Neural progenitor cell (in vitro differentiated cells): ENCODE measurements at regions not wholly inside any gene's neighbourhood (a gene's known extent, or its start where the extent isn't known, plus 50 kb on each side); places are given as distances from the start of the nearest gene placed in this dataset.
"Not testable (repeated sequence)": the region's sequence is repeated elsewhere in the genome, so short reads cannot be mapped to it uniquely, and the experiment has no call there.

Experiments used
- DNase-seq: peaks from one replicate; pipeline ENCODE4 v3.0.0-alpha.2; 2016; ENCODE audit warnings: low spot score
- H2AFZ ChIP-seq: fragments of 200-600 bp; sonication (generic); replicated peaks from 2 replicates; pipeline ENCODE4 v1.6.1; 2016; ENCODE audit warnings: antibody characterized with exemption
- H3F3A ChIP-seq: fragments of 200-600 bp; sonication (generic); 2 replicates; pipeline ENCODE4 v1.6.1; 2016; ENCODE audit warnings: antibody characterized with exemption, low read depth
- H3K27ac ChIP-seq: fragments of 200-600 bp; sonication (generic); 2 replicates; pipeline ENCODE4 v1.5.1; 2016; ENCODE audit warnings: mild to moderate bottlenecking
- H3K27me3 ChIP-seq: fragments of 200-600 bp; sonication (generic); 2 replicates; pipeline ENCODE4 v1.6.1; 2016; ENCODE audit warnings: mild to moderate bottlenecking, moderate library complexity
- H3K36me3 ChIP-seq: fragments of 200-600 bp; sonication (generic); 2 replicates; pipeline ENCODE4 v1.5.1; 2016
- H3K4me1 ChIP-seq: fragments of 200-600 bp; sonication (generic); 2 replicates; pipeline ENCODE4 v1.6.1; 2016; ENCODE audit warnings: mixed run types
- H3K4me2 ChIP-seq: fragments of 200-600 bp; sonication (generic); 2 replicates; pipeline ENCODE4 v1.6.1; 2016
- H3K4me3 ChIP-seq: fragments of 200-600 bp; sonication (generic); 2 replicates; pipeline ENCODE4 v1.5.1; 2016
- H3K79me2 ChIP-seq: fragments of 200-600 bp; sonication (generic); 2 replicates; pipeline ENCODE4 v1.6.1; 2016; ENCODE audit warnings: low read depth
- H3K9ac ChIP-seq: fragments of 200-600 bp; sonication (generic); 2 replicates; pipeline ENCODE4 v1.6.1; 2016
- H3K9me3 ChIP-seq: fragments of 200-600 bp; sonication (generic); 2 replicates; pipeline ENCODE4 v1.5.1; 2016; ENCODE audit warnings: low read depth
- H4K20me1 ChIP-seq: fragments of 200-600 bp; sonication (generic); 2 replicates; pipeline ENCODE4 v1.6.1; 2016; ENCODE audit warnings: low read depth
- H3K27ac Mint-ChIP-seq: 3 replicates; pipeline ENCODE4 v1.8.0; 2021; ENCODE audit warnings: mixed read lengths
- H3K27me3 Mint-ChIP-seq: 2 replicates; pipeline ENCODE4 v1.8.0; 2022; ENCODE audit warnings: low read depth, mild to moderate bottlenecking, inconsistent platforms, moderate library complexity, mixed read lengths; ENCODE audit not compliant: insufficient read depth
- H3K36me3 Mint-ChIP-seq: 3 replicates; pipeline ENCODE4 v1.8.0; 2021; ENCODE audit warnings: mixed read lengths
- H3K4me1 Mint-ChIP-seq: 3 replicates; pipeline ENCODE4 v1.8.0; 2021; ENCODE audit warnings: mixed read lengths
- H3K4me3 Mint-ChIP-seq: 3 replicates; pipeline ENCODE4 v1.8.0; 2021; ENCODE audit warnings: mild to moderate bottlenecking, moderate library complexity, mixed read lengths
- H3K9me3 Mint-ChIP-seq: 3 replicates; pipeline ENCODE4 v1.8.0; 2020; ENCODE audit warnings: mixed read lengths
- CTCF ChIP-seq: fragments of 200-600 bp; sonication (generic); IDR thresholded peaks from 2 replicates; pipeline ENCODE4 v1.5.1; 2017; ENCODE audit warnings: antibody characterized with exemption, mild to moderate bottlenecking
- EZH2 ChIP-seq: fragments of 200-600 bp; sonication (generic); IDR thresholded peaks from 2 replicates; pipeline ENCODE4 v1.6.1; 2017; ENCODE audit warnings: antibody characterized with exemption, mild to moderate bottlenecking, moderate library complexity
- EZH2phosphoT487 ChIP-seq: fragments of 200-600 bp; sonication (generic); IDR thresholded peaks from 2 replicates; pipeline ENCODE4 v1.6.1; 2017; ENCODE audit warnings: antibody characterized with exemption

- Mint-ChIP-seq H3K27me3 (peaks cover 2% of the 10 kb centered on the region), H3K36me3 (no peaks in the 10 kb centered on the region), H3K9me3 (peaks cover 10% of the 10 kb centered on the region), H3K4me3 (no peak overlapping the region), H3K4me1 (no peaks in the 10 kb centered on the region), H3K27ac (no peak overlapping the region)
- Histone ChIP-seq H3K27me3 (no peaks in the 10 kb centered on the region), H3K9ac (no peak overlapping the region), H3K36me3 (no peaks in the 10 kb centered on the region), H3K4me3 (no peak overlapping the region), H3K9me3 (no peaks in the 10 kb centered on the region), H3K4me2 (no peak overlapping the region), H3F3A (no peaks in the 10 kb centered on the region), H4K20me1 (no peaks in the 10 kb centered on the region), H3K79me2 (no peaks in the 10 kb centered on the region), H2AFZ (no peak overlapping the region), H3K27ac (no peak overlapping the region), H3K4me1 (no peaks in the 10 kb centered on the region)
- TF ChIP-seq CTCF, result no peak
- no peak for TF ChIP-seq EZH2phosphoT487
- no peak for TF ChIP-seq EZH2
- no peak for DNase-seq
Measured at GRCh38 chr6:16043171-16044135, 85.4 kb upstream of the MYLIP start.

DNA sequence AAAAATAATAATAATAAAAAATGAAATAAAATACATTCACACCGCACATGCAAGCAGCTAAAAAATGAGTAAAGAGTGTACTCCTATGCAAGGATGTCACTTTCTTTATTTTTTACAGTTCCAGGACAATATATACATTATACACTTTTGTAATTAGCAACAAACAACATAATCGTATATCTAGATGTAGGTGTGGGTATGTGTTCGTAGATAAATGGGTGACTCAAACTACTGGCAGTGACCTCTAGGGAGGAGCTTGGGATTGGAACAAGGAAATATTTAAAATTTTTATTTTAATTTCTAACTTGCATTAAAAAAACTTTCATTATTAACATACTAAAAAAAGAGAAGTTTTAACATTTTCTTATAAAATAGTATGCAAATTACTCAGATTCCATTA lies 86.1 kb upstream of the MYLIP start:
- Histone ChIP-seq H3K4me1 (no peaks in the 10 kb centered on the region), H3K27me3 (no peaks in the 10 kb centered on the region), H3K4me2 (no peak overlapping the region), H3K9ac (no peak overlapping the region), H3K9me3 (no peaks in the 10 kb centered on the region), H4K20me1 (no peaks in the 10 kb centered on the region), H3K4me3 (no peak overlapping the region), H3K79me2 (no peaks in the 10 kb centered on the region), H3K36me3 (no peaks in the 10 kb centered on the region), H3K27ac (no peak overlapping the region), H2AFZ (no peak overlapping the region), H3F3A (no peaks in the 10 kb centered on the region)
- Mint-ChIP-seq H3K36me3 (no peaks in the 10 kb centered on the region), H3K27ac (no peak overlapping the region), H3K9me3 (peaks cover 10% of the 10 kb centered on the region), H3K4me1 (no peaks in the 10 kb centered on the region), H3K4me3 (no peak overlapping the region), H3K27me3 (no peaks in the 10 kb centered on the region)
- DNase-seq, result no peak
- TF ChIP-seq EZH2phosphoT487, result no peak

GRCh38 chr6:16041327-16041726 lies 87.6 kb upstream of the MYLIP start:
- Histone ChIP-seq H4K20me1 (no peaks in the 10 kb centered on the region), H3K4me3 (no peak overlapping the region), H3K79me2 (no peaks in the 10 kb centered on the region), H3F3A (no peaks in the 10 kb centered on the region), H3K27ac (no peak overlapping the region), H3K9ac (no peak overlapping the region), H3K4me2 (no peak overlapping the region), H2AFZ (no peak overlapping the region), H3K9me3 (no peaks in the 10 kb centered on the region), H3K4me1 (no peaks in the 10 kb centered on the region), H3K36me3 (no peaks in the 10 kb centered on the region), H3K27me3 (no peaks in the 10 kb centered on the region)
- Mint-ChIP-seq H3K27me3 (no peaks in the 10 kb centered on the region), H3K9me3 (peaks cover 10% of the 10 kb centered on the region), H3K4me3 (no peak overlapping the region), H3K27ac (no peak overlapping the region), H3K4me1 (no peaks in the 10 kb centered on the region), H3K36me3 (no peaks in the 10 kb centered on the region)
- no peak for TF ChIP-seq EZH2
- no peak for TF ChIP-seq EZH2phosphoT487
- TF ChIP-seq CTCF, result no peak
- no peak for DNase-seq

GRCh38 chr6:16040628-16040974 lies 88.3 kb upstream of the MYLIP start:
- Mint-ChIP-seq H3K9me3 (peaks cover 10% of the 10 kb centered on the region), H3K4me3 (no peak overlapping the region), H3K27me3 (no peaks in the 10 kb centered on the region), H3K4me1 (no peaks in the 10 kb centered on the region), H3K27ac (no peak overlapping the region), H3K36me3 (no peaks in the 10 kb centered on the region)
- H3K4me1 ChIP-seq, result no peaks in the 10 kb centered on the region
- no peak overlapping the region for H3K4me3 ChIP-seq
- H3K9me3 ChIP-seq, result no peaks in the 10 kb centered on the region
- H3K79me2 ChIP-seq, result no peaks in the 10 kb centered on the region
- H3F3A ChIP-seq, result no peaks in the 10 kb centered on the region
- H4K20me1 ChIP-seq, result no peaks in the 10 kb centered on the region
- H3K27me3 ChIP-seq, result no peaks in the 10 kb centered on the region
- no peak overlapping the region for H2AFZ ChIP-seq
- H3K27ac ChIP-seq, result no peak overlapping the region
- no peak for DNase-seq
- no peak overlapping the region for H3K9ac ChIP-seq
- TF ChIP-seq CTCF, result no peak
- no peak for TF ChIP-seq EZH2phosphoT487
- TF ChIP-seq EZH2, result no peak
- no peak overlapping the region for H3K4me2 ChIP-seq
- no peaks in the 10 kb centered on the region for H3K36me3 ChIP-seq

DNA sequence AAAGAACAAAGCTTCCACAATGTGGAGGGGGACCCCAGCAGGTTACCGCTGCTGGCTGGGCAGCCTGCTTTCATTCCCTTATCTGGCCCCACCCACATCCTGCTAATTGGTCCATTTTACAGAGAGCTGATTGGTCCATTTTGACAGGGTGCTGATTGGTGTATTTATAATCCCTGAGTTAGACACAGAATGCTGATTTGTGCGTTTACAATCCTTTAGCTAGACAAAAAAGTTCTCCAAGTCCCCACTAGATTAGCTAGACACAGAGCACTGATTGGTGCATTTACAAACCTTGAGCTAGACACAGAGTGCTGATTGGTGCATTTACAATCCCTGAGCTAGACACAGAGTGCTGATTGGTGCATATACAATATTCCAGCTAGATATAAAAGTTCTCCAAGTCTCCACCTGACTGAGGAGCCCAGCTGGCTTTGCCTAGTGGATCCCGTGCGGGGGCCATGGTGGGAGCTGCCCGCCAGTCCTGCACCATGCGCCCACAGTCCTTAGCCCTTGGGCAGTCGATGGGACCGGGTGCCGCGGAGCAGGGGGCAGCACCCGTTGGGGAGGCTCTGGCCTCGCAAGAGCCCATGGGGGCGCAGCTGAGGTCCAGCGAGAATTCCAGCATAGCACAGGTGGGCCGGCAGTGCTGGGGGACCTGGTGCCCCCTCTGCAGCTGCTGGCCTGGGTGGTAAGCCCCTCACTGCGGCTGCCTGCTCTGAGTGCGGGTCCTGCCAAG lies 88.8 kb upstream of the MYLIP start:
- H4K20me1 ChIP-seq, H2AFZ ChIP-seq, H3K4me1 Mint-ChIP-seq, H3K9me3 Mint-ChIP-seq, H3K36me3 Mint-ChIP-seq, H3K4me2 ChIP-seq, H3K79me2 ChIP-seq, H3K36me3 ChIP-seq, H3K9me3 ChIP-seq, H3K9ac ChIP-seq, H3K4me3 Mint-ChIP-seq, H3K27me3 Mint-ChIP-seq, H3K27ac Mint-ChIP-seq, H3K27ac ChIP-seq, DNase-seq, H3K4me1 ChIP-seq, H3F3A ChIP-seq, H3K4me3 ChIP-seq, H3K27me3 ChIP-seq: not testable (repeated sequence)
